ENCODE measurements at regions not wholly inside any gene's neighbourhood (a gene's known extent, or its start where the extent isn't known, plus 50 kb on each side); places are given as distances from the start of the nearest gene placed in this dataset.

- TF ChIP-seq CTCF (IDR thresholded peaks at IDR 0.05; ENCODE audit: low read depth, low read length, poor library complexity, severe bottlenecking) (no peak), EZH2phosphoT487 (IDR thresholded peaks at IDR 0.05; ENCODE audit: borderline replicate concordance, low read length) (no peak)
Measured at GRCh38 chr11:119810478-119811232, 81.7 kb upstream of the NECTIN1 start.
